ENCODE measurements at regions not wholly inside any gene's neighbourhood (a gene's known extent, or its start where the extent isn't known, plus 50 kb on each side); places are given as distances from the start of the nearest gene placed in this dataset.
A peak's percentile ranks its signal among the peaks of the same experiment; 100 is the strongest.

- H3K27me3 ChIP-seq, result no peaks in the 10 kb centered on the region
- DNase-seq (ENCODE audit: low read depth in 1 of 2, low spot score in 1 of 2), result no peak
- H3K9me3 ChIP-seq (ENCODE audit: low read depth), result no peaks in the 10 kb centered on the region
- H3K36me3 ChIP-seq, result no peaks in the 10 kb centered on the region
- no peak overlapping the region for H3K27ac ChIP-seq
- H3K4me3 ChIP-seq, result no peak overlapping the region
- no peak for TF ChIP-seq CTCF (IDR thresholded peaks at IDR 0.05; ENCODE audit: low read depth, low read length)
- peaks cover 8% of the 10 kb centered on the region for H3K4me1 ChIP-seq (ENCODE audit: low read depth)
Observed at GRCh38 chr4:81963015-81963762, 410.6 kb downstream of the HNRNPD start.

DNA sequence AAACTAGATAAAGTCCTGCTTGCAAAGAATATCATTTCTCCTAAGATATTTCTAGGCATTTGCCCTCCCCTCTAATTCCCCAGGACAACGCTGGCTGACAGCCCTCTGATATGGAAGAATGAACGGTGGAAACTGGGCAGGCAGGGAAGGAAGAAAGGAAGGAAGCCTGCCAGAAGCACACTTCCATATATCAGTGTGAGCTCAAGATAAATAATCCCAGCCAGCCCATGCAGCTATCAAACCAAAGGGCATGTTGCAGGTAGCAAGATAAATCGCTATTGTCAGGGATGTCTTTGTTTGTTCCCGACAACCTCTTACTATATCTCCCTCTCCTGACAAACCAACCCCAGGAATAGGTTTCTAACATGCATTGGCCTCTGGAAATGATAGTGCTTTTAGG is 412.8 kb downstream of the HNRNPD start:
- peaks cover 8% of the 10 kb centered on the region for H3K4me1 ChIP-seq (ENCODE audit: low read depth)
- no peak for TF ChIP-seq CTCF (IDR thresholded peaks at IDR 0.05; ENCODE audit: low read depth, low read length)
- no peak overlapping the region for H3K27ac ChIP-seq
- no peaks in the 10 kb centered on the region for H3K27me3 ChIP-seq
- H3K36me3 ChIP-seq, result no peaks in the 10 kb centered on the region
- no peaks in the 10 kb centered on the region for H3K9me3 ChIP-seq (ENCODE audit: low read depth)
- no peak overlapping the region for H3K4me3 ChIP-seq
- no peak for DNase-seq (ENCODE audit: low read depth in 1 of 2, low spot score in 1 of 2)

GRCh38 chr4:81954271-81954670 is 419.5 kb downstream of the HNRNPD start:
- no peak for DNase-seq (ENCODE audit: low read depth in 1 of 2, low spot score in 1 of 2)
- Histone ChIP-seq H3K9me3 (ENCODE audit: low read depth) (no peaks in the 10 kb centered on the region), H3K36me3 (no peaks in the 10 kb centered on the region), H3K4me3 (no peak overlapping the region), H3K4me1 (ENCODE audit: low read depth) (peaks cover 10% of the 10 kb centered on the region), H3K27ac (peak overlapping the region; percentile 16), H3K27me3 (no peaks in the 10 kb centered on the region)
- TF ChIP-seq CTCF (IDR thresholded peaks at IDR 0.05; ENCODE audit: low read depth, low read length), result no peak

DNA sequence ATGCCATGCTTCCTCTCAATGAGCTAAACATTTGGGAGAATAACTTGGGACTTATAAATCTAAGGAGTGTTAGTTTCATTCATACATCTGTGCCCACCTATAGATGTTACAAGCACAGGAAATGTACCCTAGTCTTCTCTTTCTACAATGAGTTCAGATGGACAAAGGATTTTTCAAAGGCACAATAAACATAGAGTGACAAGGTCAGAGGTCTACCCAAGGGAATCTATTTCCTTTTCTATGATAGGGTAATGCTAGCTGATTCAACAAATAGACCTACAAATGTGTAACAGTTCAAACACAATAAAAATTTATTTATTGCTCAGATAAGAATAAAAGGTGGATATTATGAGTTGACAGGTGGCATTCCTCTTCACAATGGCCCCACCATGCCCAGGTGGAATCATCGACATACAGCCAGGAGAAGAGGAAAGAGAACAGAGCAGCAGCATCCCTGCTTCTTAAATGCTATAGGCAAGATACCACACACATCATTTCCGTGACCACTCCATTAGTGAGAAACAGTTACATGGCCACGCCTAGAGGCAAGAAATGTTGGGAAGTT is 421.8 kb downstream of the HNRNPD start:
- TF ChIP-seq CTCF (IDR thresholded peaks at IDR 0.05; ENCODE audit: low read depth, low read length), result no peak
- H3K9me3 ChIP-seq (ENCODE audit: low read depth), result no peaks in the 10 kb centered on the region

DNA sequence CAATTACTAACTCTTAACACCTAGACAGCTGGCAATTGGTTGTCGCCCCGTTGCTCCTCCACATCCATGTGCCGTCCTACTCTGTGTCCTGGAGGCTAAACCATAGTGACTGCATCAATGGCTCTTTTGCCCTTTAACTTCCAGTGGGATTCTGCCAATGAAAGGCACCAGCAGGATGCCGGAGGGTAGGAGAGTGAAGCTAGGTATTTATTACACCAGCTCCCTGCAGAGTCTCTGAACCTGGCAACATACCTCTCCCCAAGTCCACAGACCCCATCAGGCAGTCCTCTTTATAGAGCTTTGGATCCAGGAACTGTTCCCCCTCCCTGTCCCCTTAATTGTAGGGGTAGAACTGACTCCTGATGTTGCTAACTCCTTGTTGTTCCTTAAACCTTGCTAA is 426.8 kb downstream of the HNRNPD start:
- no peak overlapping the region for H3K27ac ChIP-seq
- TF ChIP-seq CTCF (IDR thresholded peaks at IDR 0.05; ENCODE audit: low read depth, low read length), result no peak
- no peak for DNase-seq (ENCODE audit: low read depth in 1 of 2, low spot score in 1 of 2)

More for the DNA sequence above, 421.8 kb downstream of the HNRNPD start:
- no peak overlapping the region for H3K4me3 ChIP-seq
- no peaks in the 10 kb centered on the region for H3K27me3 ChIP-seq
- H3K4me1 ChIP-seq (ENCODE audit: low read depth), result peaks cover 10% of the 10 kb centered on the region
- DNase-seq (ENCODE audit: low read depth in 1 of 2, low spot score in 1 of 2), result no peak
- no peak overlapping the region for H3K27ac ChIP-seq
- H3K36me3 ChIP-seq, result no peaks in the 10 kb centered on the region

More for the DNA sequence above, 426.8 kb downstream of the HNRNPD start:
- H3K27me3 ChIP-seq, result no peaks in the 10 kb centered on the region
- no peaks in the 10 kb centered on the region for H3K9me3 ChIP-seq (ENCODE audit: low read depth)
- H3K36me3 ChIP-seq, result no peaks in the 10 kb centered on the region
- no peaks in the 10 kb centered on the region for H3K4me1 ChIP-seq (ENCODE audit: low read depth)
- no peak overlapping the region for H3K4me3 ChIP-seq

Data from cardiac muscle cell (in vitro differentiated cells and primary cell).